WI38 (cell line): ENCODE measurements at regions not wholly inside any gene's neighbourhood (a gene's known extent, or its start where the extent isn't known, plus 50 kb on each side); places are given as distances from the start of the nearest gene placed in this dataset.

Experiments used
- H3K4me3 ChIP-seq: 2 replicates; pipeline ENCODE4 v1.5.1; 2011; ENCODE audit warnings: low read depth, mild to moderate bottlenecking, control low read depth, low read length
- TF ChIP-seq, protein P1 (sequence below): IDR thresholded peaks from 2 replicates; pipeline ENCODE4 v1.5.1; 2012; ENCODE audit warnings: low read depth, mild to moderate bottlenecking, control low read depth, low read length

DNA sequence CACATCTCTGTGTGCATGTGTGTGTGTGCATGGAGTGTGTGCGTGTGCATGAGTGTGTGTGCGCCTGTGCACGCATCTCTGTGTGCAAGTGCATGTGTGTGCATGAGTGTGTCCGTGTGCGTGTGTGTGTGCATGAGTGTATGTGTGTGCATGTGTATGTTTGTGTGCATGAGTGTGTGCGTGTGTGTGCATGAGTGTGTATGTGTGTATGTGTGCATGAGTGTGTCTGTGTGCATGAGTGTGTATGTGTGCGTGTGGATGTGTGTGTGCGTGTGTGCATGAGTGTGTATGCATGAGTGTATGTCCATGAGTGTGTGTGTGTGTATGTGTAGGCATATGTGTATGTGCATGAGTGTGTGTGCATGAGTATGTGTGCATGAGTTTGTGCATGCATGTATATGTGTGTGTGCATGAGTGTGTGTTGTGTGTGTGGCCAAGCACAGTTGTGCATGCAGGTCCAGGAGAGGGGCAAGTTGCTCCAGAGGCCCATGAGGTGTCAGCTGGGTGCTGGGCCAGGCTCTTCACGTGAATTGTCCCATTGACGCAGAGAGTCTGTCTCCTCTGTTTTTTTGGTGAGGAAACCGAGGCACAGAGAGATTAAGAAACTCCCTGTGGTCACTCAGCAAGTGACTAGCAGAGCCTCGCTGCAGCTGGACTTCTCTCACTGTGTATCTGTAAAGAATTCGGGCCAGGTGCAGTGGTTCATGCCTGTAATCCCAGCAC is 75.5 kb downstream of the ASB1 start:
- H3K4me3 ChIP-seq, result no peak overlapping the region
- TF ChIP-seq, protein P1, sequence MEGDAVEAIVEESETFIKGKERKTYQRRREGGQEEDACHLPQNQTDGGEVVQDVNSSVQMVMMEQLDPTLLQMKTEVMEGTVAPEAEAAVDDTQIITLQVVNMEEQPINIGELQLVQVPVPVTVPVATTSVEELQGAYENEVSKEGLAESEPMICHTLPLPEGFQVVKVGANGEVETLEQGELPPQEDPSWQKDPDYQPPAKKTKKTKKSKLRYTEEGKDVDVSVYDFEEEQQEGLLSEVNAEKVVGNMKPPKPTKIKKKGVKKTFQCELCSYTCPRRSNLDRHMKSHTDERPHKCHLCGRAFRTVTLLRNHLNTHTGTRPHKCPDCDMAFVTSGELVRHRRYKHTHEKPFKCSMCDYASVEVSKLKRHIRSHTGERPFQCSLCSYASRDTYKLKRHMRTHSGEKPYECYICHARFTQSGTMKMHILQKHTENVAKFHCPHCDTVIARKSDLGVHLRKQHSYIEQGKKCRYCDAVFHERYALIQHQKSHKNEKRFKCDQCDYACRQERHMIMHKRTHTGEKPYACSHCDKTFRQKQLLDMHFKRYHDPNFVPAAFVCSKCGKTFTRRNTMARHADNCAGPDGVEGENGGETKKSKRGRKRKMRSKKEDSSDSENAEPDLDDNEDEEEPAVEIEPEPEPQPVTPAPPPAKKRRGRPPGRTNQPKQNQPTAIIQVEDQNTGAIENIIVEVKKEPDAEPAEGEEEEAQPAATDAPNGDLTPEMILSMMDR, result no peak

DNA sequence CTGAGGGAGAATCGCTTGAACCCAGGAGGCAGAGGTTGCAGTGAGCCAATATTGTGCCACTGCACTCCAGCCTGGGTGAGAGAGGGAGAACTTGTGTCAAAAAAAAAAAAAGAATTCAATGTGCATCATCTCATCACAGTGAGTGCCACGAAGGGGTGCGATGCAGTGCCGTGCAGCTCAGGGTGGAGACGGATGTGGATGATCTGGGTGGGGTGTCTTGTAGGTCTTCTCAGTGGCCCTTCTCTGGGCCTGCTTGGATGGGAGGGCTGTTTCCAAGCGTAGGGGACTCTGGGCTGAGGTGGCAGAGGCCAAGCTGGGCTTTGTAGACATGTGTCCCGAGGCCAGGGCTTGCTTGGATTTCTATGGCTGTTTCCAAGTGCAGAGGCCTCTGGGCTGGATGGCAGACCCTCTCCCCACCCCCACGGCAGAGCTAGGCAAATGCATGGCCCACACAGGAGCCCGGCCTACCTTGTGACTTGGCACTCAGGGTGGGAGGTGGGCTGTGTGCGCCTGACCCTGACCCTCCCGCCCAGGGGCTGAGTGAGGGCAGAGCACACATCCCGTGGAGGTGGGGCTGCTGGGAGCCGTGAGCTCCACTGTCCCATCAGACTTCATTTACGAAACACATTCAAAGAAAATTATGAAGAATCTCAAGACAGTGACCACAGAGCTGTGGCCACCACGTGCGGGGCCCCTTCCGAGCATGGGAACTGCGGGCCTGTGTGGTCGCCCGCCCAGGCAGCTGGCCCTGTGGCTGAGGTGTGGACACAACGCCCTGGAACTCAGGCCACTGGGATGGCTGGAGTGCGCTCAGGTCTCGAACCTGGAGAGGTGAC is 76.4 kb downstream of the ASB1 start:
- TF ChIP-seq, protein P1, result no peak
- H3K4me3 ChIP-seq, result no peak overlapping the region

DNA sequence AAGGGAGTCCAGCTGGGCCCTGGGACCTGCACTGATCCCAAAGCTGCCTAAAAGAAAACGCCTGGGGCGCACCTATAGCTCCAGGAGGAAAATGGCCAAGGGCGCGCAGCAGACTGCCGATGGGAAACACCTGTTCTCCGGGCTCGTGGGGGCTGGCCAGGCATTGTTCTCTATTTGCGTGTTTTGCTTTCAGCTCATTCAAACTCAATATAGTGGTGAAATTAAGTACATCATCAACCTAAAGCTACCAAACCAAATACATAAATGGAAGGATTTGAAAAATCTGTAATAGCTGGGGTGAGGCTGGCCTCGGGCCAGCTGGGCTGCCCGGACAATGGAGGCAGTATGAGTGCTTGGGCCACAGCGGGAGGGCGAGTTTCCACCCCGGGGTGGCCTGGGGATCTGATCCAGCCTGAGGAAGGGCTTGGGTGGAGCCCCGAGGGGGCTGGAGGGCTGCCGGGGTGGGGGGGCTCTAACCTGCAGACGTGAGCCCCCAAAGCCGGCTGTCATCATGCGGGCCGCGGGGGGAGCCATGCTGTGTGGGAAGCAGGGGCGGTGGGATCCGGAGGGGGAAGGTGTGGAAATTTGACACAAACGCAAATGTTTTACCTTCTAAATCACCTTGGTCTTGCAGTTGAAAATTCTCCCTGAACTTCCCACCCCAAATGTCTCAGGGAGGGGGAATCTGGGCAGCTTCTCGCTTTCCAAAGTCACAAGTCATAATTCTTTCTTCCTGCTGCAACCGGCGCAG is 77.6 kb downstream of the ASB1 start:
- TF ChIP-seq, protein P1, result no peak
- H3K4me3 ChIP-seq, result no peak overlapping the region

- TF ChIP-seq, protein P1, result no peak
- H3K4me3 ChIP-seq, result no peak overlapping the region
These were observed 78.6 kb downstream of the ASB1 start for GRCh38 chr2:238505119-238505891.

GRCh38 chr2:238505892-238506280 is 79.2 kb downstream of the ASB1 start:
- H3K4me3 ChIP-seq, result no peak overlapping the region
- TF ChIP-seq, protein P1, result no peak

DNA sequence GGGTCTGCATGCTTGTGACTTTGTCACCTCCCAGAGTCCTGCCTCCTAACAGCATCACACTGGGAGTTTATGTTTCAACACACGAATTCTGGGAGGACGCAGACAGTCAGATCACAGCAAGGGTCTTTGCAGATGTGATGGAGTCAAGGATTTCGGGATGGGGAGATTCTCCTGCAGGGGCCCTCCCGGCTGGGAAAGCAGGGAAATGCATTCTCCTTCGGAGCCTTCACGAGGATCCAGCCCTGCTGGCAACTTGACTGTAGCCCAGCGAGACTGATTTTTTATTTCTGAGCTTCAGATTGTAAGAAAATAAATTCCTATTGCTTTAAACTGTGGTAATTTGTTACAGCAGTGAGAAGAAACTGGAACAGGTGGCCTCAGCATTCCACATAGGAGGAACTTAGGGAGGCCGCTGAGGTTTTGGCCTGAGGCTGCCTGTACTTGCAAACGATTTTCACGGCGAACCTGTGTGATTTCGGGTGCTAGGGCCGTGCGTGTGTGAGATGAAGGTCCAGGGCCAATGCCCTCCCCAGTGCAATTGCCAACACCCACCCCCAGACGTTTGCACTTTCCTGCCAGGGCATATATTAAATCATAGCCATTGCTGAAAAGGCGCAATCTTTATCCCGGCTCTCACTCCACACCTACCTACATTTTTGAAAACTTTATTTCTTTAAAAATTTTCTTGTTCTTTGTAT is 79.8 kb downstream of the ASB1 start:
- TF ChIP-seq, protein P1, result no peak
- no peak overlapping the region for H3K4me3 ChIP-seq
